HG03159 (cell line): ENCODE measurements at regions not wholly inside any gene's neighbourhood (a gene's known extent, or its start where the extent isn't known, plus 50 kb on each side); places are given as distances from the start of the nearest gene placed in this dataset.

Source experiments
- ATAC-seq: cut with Tn5 transposase; IDR thresholded peaks from one replicate; pipeline ENCODE4 v1.9.1; 2021; ENCODE audit warnings: mild to moderate bottlenecking, moderate library complexity; ENCODE audit not compliant: unreplicated experiment

- peak; percentile 33 for ATAC-seq
Measured at GRCh38 chr18:59848002-59848401, 51.8 kb upstream of the PMAIP1 start.

- peak; percentile 35 for ATAC-seq
Measured at GRCh38 chr18:59847491-59847846, 52.3 kb upstream of the PMAIP1 start.

- peak; percentile 93 for ATAC-seq
Measured at GRCh38 chr18:59846814-59847490, 52.8 kb upstream of the PMAIP1 start.

GRCh38 chr18:59842947-59843346 lies 56.8 kb upstream of the PMAIP1 start:
- ATAC-seq, result no peak

DNA sequence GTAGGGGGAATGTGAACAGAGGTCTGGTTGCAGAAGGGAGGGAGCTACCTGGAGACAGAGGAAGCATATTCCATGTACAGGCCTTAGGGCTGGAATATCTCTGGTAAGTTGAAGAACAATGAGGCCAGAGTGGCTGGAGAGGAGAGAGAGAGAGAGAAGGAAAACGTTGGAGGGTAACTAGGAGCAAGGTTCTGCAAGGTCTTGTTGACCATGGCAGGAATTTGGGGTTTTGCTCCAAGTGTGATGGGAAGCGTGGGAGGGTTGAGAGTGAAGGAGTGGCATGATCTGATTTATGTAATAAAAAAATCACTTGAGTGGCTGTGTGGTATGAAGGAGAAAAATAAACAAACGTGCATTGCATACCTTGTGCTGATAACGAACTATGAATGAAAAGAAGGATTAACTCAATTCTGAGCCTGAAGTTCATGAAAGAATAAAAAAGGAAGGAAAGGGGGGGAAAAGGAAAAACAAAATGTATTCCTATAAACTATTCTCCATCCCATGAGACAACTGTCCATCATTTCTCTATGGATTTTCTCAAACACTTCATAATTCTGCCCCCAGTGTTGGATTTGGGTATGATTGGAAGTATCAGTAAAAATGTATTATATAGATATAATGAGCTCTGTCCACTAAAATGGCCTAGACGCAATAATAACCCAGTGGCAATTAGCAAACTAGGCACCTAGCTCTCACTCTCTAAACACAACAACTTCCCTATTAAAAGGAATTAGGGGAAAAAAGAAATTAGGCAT lies 59.7 kb upstream of the PMAIP1 start:
- no peak for ATAC-seq

GRCh38 chr18:59839246-59839645 lies 60.5 kb upstream of the PMAIP1 start:
- ATAC-seq, result no peak

DNA sequence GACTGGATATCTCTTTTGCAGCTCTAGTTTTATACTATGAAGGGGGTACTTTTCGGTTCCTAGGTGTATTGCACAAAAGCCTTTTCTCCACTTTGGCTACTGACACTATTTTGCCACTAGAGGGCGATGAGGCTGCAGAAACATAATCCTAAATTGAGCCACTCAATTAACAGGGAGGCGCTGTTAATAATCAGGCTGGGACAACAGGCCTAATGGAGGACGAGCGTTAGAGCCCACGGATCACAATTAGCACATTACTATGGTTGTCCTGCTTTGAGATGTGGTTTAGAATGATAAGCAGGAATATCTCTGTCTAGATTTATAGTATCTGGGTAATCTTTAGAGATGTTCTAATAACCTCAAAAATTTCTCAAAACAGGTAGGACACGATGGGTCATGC lies 62.2 kb upstream of the PMAIP1 start:
- peak; percentile 63 for ATAC-seq

DNA sequence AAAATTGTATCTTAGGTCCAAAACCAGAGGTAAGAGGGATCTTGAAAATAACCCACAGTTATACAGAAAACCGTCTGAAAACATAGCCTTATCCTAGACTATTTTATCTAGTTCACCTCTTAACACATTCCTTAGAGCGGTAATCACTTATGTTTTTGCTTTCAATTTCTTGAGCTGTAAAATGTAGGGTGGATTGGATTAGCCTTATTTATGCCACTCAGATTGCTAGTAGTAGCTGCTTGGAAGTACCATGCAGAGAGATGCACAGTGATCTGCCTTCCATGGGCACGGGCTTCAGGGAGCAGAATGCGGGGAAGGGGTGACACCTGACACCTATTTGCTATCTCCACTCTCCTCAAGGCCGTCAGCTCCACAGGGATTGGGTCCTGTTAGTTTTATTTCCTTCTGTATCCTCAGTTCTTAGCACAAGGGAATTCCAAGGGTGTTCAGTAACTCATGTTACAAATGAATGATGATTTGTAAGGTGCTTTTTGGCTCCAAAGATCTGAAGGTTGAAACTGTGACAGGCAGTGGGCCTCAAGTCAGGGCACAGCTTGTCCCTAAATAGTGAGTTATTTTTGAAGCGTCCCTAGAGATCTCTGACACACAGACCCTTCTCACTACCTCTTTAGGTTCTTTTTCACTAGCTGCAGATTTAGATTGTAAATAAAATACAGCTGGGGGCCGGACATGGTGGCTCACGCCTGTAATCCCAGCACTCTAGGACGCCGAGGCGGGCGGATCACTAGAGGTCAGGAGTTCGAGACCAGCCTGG lies 64.0 kb upstream of the PMAIP1 start:
- ATAC-seq, result no peak

DNA sequence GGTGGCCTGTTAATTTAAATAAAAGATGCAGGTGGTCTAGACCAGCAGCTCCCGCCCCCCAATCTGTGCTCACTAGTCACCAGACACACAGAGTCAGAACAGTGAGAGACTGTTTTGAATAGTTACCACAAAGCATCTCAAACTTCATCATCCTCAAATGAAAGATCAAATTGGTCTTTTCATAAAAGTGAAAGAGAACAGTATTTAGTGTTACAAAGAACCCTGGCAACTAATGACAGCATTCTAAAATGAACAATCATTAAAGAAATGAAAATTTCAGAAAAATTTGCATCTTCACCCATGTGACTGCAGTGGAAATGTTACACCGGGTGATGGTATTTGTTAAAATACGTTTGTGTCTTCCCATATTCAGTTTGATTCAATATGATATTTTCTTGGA lies 65.5 kb upstream of the PMAIP1 start:
- peak; percentile 48 for ATAC-seq

- peak; percentile 68 for ATAC-seq
Measured at GRCh38 chr18:59833785-59834184, 66.0 kb upstream of the PMAIP1 start.

GRCh38 chr18:59823596-59824195 lies 76.1 kb upstream of the PMAIP1 start:
- no peak for ATAC-seq

DNA sequence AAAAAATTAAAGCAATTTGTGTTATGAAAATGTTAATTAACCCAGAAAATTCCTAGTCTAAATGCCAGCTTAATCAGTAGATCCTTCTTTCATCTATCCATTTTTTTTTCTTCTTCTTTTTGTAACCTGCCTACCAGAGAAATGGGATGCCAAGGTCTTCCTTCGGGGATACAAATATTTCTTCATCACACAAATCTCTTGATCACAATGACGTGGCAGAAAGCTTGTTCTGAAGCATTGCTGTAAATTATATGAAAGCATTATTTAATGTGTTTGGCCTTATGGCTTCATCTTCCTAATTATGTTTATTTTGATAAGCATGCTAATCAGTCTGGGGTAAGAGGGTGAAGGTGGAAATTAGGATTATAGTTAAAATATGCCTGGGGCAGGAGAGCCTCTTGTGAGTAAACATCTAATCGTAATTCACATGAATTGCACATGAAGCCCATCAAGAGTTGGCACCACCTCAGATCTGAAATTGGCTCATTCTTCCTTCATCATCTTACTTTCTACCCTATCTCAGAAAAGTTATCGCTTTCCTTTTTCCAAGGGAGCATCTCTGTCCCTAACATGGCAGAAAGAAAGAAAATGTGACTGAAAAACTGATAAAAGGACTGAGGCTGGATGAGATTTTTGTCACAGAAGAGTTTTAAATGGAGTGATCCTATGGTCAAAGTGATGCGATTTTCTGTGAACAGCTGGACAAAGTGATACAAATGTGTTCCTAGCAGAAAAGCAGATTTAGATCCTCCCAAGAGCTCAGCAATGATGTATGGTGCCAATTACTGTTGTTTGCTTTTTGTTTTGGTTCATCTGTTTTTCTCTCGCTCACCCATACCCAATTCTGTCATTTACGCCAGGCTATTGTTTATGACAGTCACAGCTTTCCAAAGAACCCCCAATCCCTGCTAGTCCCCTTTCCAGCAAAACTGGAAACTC lies 76.9 kb upstream of the PMAIP1 start:
- no peak for ATAC-seq

DNA sequence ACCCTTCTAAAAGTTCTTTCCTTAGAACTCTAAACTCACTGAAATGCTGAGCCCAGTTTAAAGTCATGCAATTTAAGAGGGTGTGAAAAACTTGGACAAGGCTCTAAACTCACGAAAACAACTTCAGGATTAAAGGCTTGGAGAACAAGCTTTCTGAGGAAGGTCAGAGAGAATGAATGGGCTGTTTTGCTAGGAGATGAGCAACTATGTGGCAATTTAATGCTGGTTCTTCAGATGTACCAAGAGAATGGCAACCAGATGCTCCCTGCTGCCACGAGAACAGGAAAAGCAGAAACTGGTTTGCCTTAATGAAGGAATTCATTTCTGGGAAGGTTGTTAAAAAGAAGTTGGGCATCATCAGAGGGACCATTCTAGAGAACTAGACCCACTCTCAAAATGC lies 77.8 kb upstream of the PMAIP1 start:
- no peak for ATAC-seq

DNA sequence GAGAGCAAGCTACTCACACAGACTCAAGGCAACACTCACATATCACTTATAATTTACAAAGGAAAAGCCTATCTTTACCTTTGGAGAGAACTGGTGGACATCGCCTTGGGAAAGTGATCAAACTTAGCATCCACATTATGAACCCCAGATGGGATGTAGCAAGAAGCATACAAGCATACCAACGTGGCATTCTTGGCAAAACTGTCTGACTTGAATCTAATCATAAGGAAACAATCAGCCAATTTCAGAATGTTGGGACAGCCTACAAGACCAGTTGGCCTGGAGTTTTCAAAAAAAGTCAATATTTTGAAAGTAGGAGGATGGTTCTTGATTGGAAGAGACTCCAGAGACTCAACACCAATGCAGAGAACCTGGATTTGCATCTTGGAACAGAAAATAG lies 79.1 kb upstream of the PMAIP1 start:
- no peak for ATAC-seq

- ATAC-seq, result no peak
Measured at GRCh38 chr18:59818769-59819168, 81.0 kb upstream of the PMAIP1 start.

DNA sequence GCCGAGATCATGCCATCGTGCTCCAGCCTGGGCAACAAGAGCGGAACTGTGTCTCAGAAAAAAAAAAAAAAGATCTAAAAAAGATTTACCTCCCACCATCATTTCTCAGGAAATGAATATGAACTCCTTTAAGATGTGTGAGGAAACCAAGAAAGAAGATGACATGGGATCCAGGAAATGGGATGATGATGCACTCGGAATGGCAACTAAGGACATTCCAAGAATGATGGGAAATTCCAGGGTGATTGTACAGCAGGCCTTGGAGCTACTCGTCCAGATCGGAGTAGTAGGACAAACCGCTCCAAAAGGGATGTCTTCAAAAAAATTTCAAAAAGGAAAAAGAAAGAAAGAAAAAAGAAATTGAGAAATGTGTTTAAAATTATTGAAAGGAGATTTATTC lies 84.9 kb upstream of the PMAIP1 start:
- ATAC-seq, result no peak

DNA sequence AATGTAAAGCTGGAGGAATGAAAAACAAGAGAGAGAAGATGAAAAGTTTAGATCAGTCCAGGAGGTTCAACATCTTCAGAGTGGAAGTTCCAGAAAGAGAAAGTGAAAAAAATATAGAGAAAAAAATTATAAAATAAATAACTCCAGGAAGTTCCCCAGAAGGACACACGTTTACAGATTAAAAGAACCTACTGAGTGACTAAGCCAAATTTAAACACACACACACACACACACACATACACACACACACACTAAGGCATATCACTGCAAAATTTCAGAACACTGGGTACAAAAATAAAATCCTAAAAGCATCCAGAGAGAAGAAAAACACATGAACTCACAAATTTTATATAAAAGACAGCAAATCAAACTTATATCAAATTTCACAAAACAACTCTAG lies 85.9 kb upstream of the PMAIP1 start:
- no peak for ATAC-seq

DNA sequence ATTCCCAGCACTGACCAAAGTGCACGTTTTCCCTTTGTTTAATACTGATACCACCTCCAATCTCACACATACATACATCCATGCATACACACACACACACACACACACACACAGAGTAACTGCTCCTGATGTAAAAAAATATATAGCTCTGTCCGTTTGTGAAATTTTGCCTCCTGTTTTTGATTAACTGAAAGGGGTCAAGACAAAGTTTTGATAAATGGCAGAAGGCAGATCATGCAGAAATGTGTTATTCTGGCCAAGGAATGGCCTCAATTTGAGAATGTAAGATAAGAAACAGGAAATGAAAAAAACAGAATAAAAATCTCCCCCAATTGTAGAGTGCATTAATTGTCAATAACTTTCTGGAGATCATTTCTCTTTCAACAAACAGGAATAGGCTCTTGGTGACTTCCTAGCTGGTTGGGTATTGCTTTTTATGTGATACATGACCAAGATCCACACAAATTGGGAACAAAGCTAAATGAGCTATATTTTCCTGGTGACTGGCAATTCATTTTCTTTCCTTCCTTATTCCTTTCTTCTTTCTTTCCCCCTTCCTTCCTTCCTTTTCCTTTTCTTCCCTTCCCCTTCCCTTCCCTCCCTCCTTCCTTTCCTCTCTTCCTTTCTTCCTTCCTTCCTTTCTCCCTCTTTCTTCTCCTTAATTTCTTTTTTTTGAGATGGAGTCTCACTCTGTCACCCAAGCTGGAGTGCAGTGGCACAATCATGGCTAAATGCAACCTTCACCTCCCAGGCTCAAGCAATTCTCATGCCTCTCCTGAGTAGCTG lies 88.9 kb upstream of the PMAIP1 start:
- no peak for ATAC-seq

DNA sequence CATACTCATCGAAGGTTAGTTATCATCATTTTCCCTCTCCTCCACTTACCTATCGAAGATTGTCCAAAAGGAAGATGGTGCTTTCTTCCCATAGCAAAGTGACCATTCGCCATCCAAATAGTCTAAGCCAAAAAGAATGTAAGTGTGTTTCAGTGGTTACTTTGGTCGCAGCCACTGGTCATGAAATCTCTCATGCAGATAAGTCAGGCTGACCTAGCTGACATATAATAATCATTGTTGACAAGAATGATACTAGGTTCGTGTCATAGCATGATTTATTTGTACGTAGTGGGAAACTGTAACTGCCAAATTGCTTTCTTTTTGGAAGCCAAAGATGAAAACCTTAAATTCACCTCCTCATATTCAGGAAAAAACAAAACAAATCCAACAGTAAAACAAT lies 89.6 kb upstream of the PMAIP1 start:
- ATAC-seq, result peak; percentile 65

- peak; percentile 73 for ATAC-seq
Measured at GRCh38 chr18:59802031-59802430, 97.8 kb upstream of the PMAIP1 start.
